Upper lobe of left lung (tissue), 6 donors: ENCODE measurements at regions not wholly inside any gene's neighbourhood (a gene's known extent, or its start where the extent isn't known, plus 50 kb on each side); places are given as distances from the start of the nearest gene placed in this dataset.

ENCODE experiments used
- ATAC-seq, 2 donors: fragments of 200-7000 bp; cut with Tn5 transposase; one replicate each; pipeline ENCODE4 v1.9.1; 2022; ENCODE audit warnings: mild to moderate bottlenecking in 2 of 2, moderate library complexity in 2 of 2; ENCODE audit not compliant: low FRiP score in 2 of 2
- DNase-seq, 2 donors: peaks; one replicate each; pipeline ENCODE4 v3.0.0-alpha.2; 2019 to 2020
- H3K27ac ChIP-seq, 4 donors: fragments of 200-600 bp; sonication (generic); one replicate each; pipeline ENCODE4 v1.5.1; 2016 to 2019
- H3K27me3 ChIP-seq, 4 donors: fragments of 200-600 bp; sonication (generic); one replicate each; pipeline ENCODE4 v1.5.1; 2017 to 2019
- H3K36me3 ChIP-seq, 4 donors: fragments of 200-600 bp; sonication (generic); one replicate each; pipeline ENCODE4 v1.5.1; 2016 to 2019
- H3K4me1 ChIP-seq, 4 donors: fragments of 200-600 bp; sonication (generic); one replicate each; pipeline ENCODE4 v1.5.1; 2018 to 2019
- H3K4me3 ChIP-seq, 4 donors: fragments of 200-600 bp; sonication (generic); one replicate each; pipeline ENCODE4 v1.5.1; 2017 to 2019; ENCODE audit warnings: mild to moderate bottlenecking in 2 of 4, moderate library complexity in 1 of 4
- H3K9me3 ChIP-seq, 4 donors: fragments of 200-600 bp; sonication (generic); one replicate each; pipeline ENCODE4 v1.5.1; 2018 to 2019
- CTCF ChIP-seq, 6 experiments: fragments of 450-650 bp in 4 of 6; fragments of 200-600 bp in 2 of 6; sonication (generic) in 2 of 6; IDR thresholded peaks; one replicate each; pipeline ENCODE4 v1.5.1; 2016 to 2019; ENCODE audit warnings: antibody characterized with exemption in 6 of 6
- EP300 ChIP-seq, 4 donors: sonication (generic); formaldehyde crosslinking; IDR thresholded peaks; one replicate each; pipeline ENCODE4 v1.5.1; 2017; ENCODE audit warnings: antibody characterized with exemption in 4 of 4, control low read depth in 2 of 4
- POLR2A ChIP-seq, 4 donors: fragments of 450-650 bp; IDR thresholded peaks; one replicate each; pipeline ENCODE4 v1.5.1; 2016 to 2017; ENCODE audit warnings: antibody characterized with exemption in 4 of 4, mild to moderate bottlenecking in 2 of 4
- POLR2AphosphoS5 ChIP-seq, 2 donors: sonication (generic); formaldehyde crosslinking; IDR thresholded peaks; one replicate each; pipeline ENCODE4 v1.5.1; 2017; ENCODE audit warnings: antibody characterized with exemption in 2 of 2
- WGBS, 2 donors: methylation state at CpG; one replicate each; pipeline ENCODE4 v1.1.5; 2017 to 2018; 5-methylcytosine and 5-hydroxymethylcytosine counted together
- donor health status: DM: no; HTN: no; CAD: no; lungs with moderate emphysema.
- donor health status: DM: no; HTN: yes; CAD: no; lungs with severe emphysema.

GRCh38 chr4:24279911-24280375 is 304.4 kb downstream of the DHX15 start:
- Histone ChIP-seq H3K27me3 (no peaks in the 10 kb centered on the region), H3K36me3 (no peaks in the 10 kb centered on the region), H3K4me1 (no peaks in the 10 kb centered on the region), H3K27ac (no peak overlapping the region), H3K4me3 (no peak overlapping the region), H3K9me3 (no peaks in the 10 kb centered on the region)
- no peak for ATAC-seq
- TF ChIP-seq POLR2A (IDR thresholded peaks at IDR 0.05) = no peak
- no peak for TF ChIP-seq EP300 (IDR thresholded peaks at IDR 0.05)
- TF ChIP-seq POLR2AphosphoS5 (IDR thresholded peaks at IDR 0.05) = no peak
- no peak for TF ChIP-seq CTCF (IDR thresholded peaks at IDR 0.05)
- 71 to 81% methylated on average over 9 of the region's 9 CpGs for WGBS, 2 donors
- DNase-seq = no peak

- 85 to 86% methylated on average over 8 of the region's 8 CpGs for WGBS, 2 donors
- no peaks in the 10 kb centered on the region for H3K9me3 ChIP-seq
- no peak overlapping the region for H3K27ac ChIP-seq
- no peaks in the 10 kb centered on the region for H3K36me3 ChIP-seq
- H3K4me3 ChIP-seq = no peak overlapping the region
- DNase-seq (no peak), ATAC-seq (no peak)
- H3K4me1 ChIP-seq = no peaks in the 10 kb centered on the region
- H3K27me3 ChIP-seq = no peaks in the 10 kb centered on the region
- TF ChIP-seq POLR2A (IDR thresholded peaks at IDR 0.05) (no peak), EP300 (IDR thresholded peaks at IDR 0.05) (no peak), POLR2AphosphoS5 (IDR thresholded peaks at IDR 0.05) (no peak), CTCF (IDR thresholded peaks at IDR 0.05) (no peak)
These were observed 304.9 kb downstream of the DHX15 start for GRCh38 chr4:24279469-24279868.

- no peak for TF ChIP-seq POLR2AphosphoS5 (IDR thresholded peaks at IDR 0.05)
- no peak for TF ChIP-seq EP300 (IDR thresholded peaks at IDR 0.05)
- TF ChIP-seq CTCF (IDR thresholded peaks at IDR 0.05) = no peak
- no peak for TF ChIP-seq POLR2A (IDR thresholded peaks at IDR 0.05)
- ATAC-seq = no peak
- Histone ChIP-seq H3K4me3 (no peak overlapping the region), H3K27me3 (no peaks in the 10 kb centered on the region), H3K4me1 (no peaks in the 10 kb centered on the region), H3K27ac (no peak overlapping the region), H3K36me3 (no peaks in the 10 kb centered on the region), H3K9me3 (no peaks in the 10 kb centered on the region)
- DNase-seq = no peak
- WGBS, 2 donors = 53 to 66% methylated on average over 4 of the region's 4 CpGs
These were observed 305.7 kb downstream of the DHX15 start for GRCh38 chr4:24278693-24279092.

- Histone ChIP-seq H3K9me3 (no peaks in the 10 kb centered on the region), H3K27me3 (no peaks in the 10 kb centered on the region)
- 73 to 82% methylated on average over 3 of the region's 3 CpGs for WGBS, 2 donors
These were observed 309.9 kb downstream of the DHX15 start for GRCh38 chr4:24274381-24274941.

More at GRCh38 chr4:24274381-24274941, 309.9 kb downstream of the DHX15 start:
- H3K4me3 ChIP-seq = no peak overlapping the region
- ATAC-seq = no peak
- no peak for TF ChIP-seq POLR2AphosphoS5 (IDR thresholded peaks at IDR 0.05)
- no peak for TF ChIP-seq POLR2A (IDR thresholded peaks at IDR 0.05)
- TF ChIP-seq CTCF (IDR thresholded peaks at IDR 0.05) = no peak
- no peak for TF ChIP-seq EP300 (IDR thresholded peaks at IDR 0.05)
- H3K4me1 ChIP-seq = no peaks in the 10 kb centered on the region
- DNase-seq = no peak
- no peaks in the 10 kb centered on the region for H3K36me3 ChIP-seq
- H3K27ac ChIP-seq = no peak overlapping the region
